Uterus (tissue), 3 donors: ENCODE measurements at regions not wholly inside any gene's neighbourhood (a gene's known extent, or its start where the extent isn't known, plus 50 kb on each side); places are given as distances from the start of the nearest gene placed in this dataset.

Experiments
- DNase-seq, 2 donors: peaks; one replicate each; pipeline ENCODE4 v3.0.0-alpha.2; 2019 to 2020
- H3K27ac ChIP-seq, 2 donors: fragments of 200-600 bp; sonication (generic); 1 replicate in 1 of 2; 2 replicates in 1 of 2; pipeline ENCODE4 v1.5.1; 2016 to 2018
- H3K27me3 ChIP-seq, 2 donors: fragments of 200-600 bp; sonication (generic); one replicate each; pipeline ENCODE4 v1.5.1; 2018 to 2019; ENCODE audit warnings: control low read depth in 1 of 2
- H3K36me3 ChIP-seq, 2 donors: fragments of 200-600 bp; sonication (generic); one replicate each; pipeline ENCODE4 v1.5.1; 2019; ENCODE audit warnings: control low read depth in 1 of 2
- H3K4me1 ChIP-seq, 2 donors: fragments of 200-600 bp; sonication (generic); one replicate each; pipeline ENCODE4 v1.5.1; 2018 to 2019; ENCODE audit warnings: control low read depth in 1 of 2
- H3K4me3 ChIP-seq, 2 donors: fragments of 200-600 bp; sonication (generic); 1 replicate in 1 of 2; 2 replicates in 1 of 2; pipeline ENCODE4 v1.5.1; 2018 to 2019; ENCODE audit warnings: mild to moderate bottlenecking in 1 of 2
- H3K9me3 ChIP-seq, 2 donors: fragments of 200-600 bp; sonication (generic); one replicate each; pipeline ENCODE4 v1.5.1; 2019; ENCODE audit warnings: control low read depth in 1 of 2
- POLR2A ChIP-seq, 2 donors: fragments of 450-650 bp; IDR thresholded peaks; one replicate each; pipeline ENCODE4 v1.6.1; 2016; ENCODE audit warnings: antibody characterized with exemption in 2 of 2, mild to moderate bottlenecking in 1 of 2, moderate library complexity in 1 of 2
- intact Hi-C: fragments of 100-400 bp; cut with DNase I; formaldehyde crosslinking; loops from one replicate; pipeline ENCODE4 v1.15.1; 2023; ENCODE audit warnings: low total_unique reads
- TF ChIP-seq, protein P1 (sequence below), 4 experiments: fragments of 200-600 bp in 2 of 4; fragments of 450-650 bp in 2 of 4; sonication (generic) in 2 of 4; IDR thresholded peaks; one replicate each; pipeline ENCODE4 v1.5.1; 2016 to 2019; ENCODE audit warnings: antibody characterized with exemption in 4 of 4, mild to moderate bottlenecking in 2 of 4, moderate library complexity in 1 of 4
- donor health status: DM: yes; HTN: yes; CAD: no.

DNA sequence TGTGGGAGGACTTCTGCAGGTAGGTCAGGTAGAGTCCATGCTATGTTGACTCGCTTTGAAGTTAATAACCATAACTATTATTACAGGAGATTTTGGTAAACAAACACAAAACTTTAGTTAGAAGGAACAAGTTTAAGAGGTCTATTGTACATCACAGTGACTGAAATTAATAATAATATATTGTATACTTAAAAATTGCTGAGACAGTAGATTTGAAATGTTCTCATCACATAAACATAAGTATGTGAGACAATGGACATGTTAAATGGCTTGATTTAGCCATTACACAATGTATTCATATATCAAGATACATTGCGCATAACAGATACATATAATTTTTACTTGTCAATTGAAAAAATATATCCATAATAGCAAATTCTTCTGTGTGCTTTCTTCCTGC is 91.4 kb upstream of the CD53 start:
- DNase-seq = no peak
- no peaks in the 10 kb centered on the region for H3K9me3 ChIP-seq
- intact Hi-C loops = no loop called here
- no peak overlapping the region for H3K4me3 ChIP-seq
- H3K27ac ChIP-seq = no peak overlapping the region
- TF ChIP-seq, protein P1, sequence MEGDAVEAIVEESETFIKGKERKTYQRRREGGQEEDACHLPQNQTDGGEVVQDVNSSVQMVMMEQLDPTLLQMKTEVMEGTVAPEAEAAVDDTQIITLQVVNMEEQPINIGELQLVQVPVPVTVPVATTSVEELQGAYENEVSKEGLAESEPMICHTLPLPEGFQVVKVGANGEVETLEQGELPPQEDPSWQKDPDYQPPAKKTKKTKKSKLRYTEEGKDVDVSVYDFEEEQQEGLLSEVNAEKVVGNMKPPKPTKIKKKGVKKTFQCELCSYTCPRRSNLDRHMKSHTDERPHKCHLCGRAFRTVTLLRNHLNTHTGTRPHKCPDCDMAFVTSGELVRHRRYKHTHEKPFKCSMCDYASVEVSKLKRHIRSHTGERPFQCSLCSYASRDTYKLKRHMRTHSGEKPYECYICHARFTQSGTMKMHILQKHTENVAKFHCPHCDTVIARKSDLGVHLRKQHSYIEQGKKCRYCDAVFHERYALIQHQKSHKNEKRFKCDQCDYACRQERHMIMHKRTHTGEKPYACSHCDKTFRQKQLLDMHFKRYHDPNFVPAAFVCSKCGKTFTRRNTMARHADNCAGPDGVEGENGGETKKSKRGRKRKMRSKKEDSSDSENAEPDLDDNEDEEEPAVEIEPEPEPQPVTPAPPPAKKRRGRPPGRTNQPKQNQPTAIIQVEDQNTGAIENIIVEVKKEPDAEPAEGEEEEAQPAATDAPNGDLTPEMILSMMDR (IDR thresholded peaks at IDR 0.05) = no peak
- TF ChIP-seq POLR2A (IDR thresholded peaks at IDR 0.05) = no peak
- H3K27me3 ChIP-seq = no peaks in the 10 kb centered on the region
- no peaks in the 10 kb centered on the region for H3K36me3 ChIP-seq
- no peaks in the 10 kb centered on the region for H3K4me1 ChIP-seq

DNA sequence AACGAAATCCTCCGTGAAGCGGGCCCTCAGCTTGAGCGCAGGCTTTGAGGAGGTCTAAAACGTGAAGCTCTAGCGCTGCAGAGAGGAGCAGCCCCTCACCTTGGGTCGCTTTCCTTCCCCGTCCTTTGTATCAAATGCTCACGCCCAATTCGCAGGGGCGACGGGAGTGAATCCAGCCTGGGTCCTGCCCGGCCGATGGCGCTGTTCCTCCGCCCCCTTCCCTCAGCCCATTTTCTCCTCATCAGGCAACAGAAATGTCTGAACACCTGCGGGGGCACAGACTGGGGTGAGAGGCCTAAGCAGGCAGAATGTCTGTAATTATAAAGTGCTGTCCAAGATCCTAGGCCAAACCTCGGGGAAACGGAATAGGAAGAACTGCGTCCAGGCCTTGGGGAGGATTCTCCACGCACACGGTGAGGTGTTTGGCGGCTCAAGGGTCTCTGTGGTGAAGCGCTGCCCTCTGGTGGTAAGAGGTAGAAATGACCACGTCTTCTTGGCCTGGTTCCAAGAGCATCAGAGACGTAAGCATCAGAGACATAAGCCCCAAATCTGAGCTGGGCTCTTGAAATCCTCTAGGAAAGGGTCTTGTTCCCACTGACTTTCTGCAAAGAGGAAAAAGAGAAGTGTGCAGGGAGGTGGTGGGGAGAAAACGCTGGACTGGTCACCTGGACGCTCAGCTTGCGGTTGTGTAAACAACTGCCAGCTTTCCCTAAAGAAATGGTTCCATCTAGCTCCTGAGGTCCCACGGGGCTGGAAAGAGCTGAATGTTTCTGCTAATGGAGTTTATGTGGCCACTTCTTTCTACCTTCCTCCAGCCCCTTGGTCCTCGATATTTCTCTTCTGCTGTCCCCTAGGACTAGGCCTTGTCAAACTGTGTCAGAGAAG is 92.1 kb upstream of the CD53 start:
- H3K27me3 ChIP-seq = no peaks in the 10 kb centered on the region
- intact Hi-C loops = no loop called here
- H3K36me3 ChIP-seq = no peaks in the 10 kb centered on the region
- TF ChIP-seq, protein P1 (IDR thresholded peaks at IDR 0.05) = peak; percentile 50 to 67 (median 57)
- TF ChIP-seq POLR2A (IDR thresholded peaks at IDR 0.05) = no peak
- H3K27ac ChIP-seq = no peak overlapping the region
- no peaks in the 10 kb centered on the region for H3K9me3 ChIP-seq
- no peaks in the 10 kb centered on the region for H3K4me1 ChIP-seq
- DNase-seq = peak; percentile 43 to 50
- no peak overlapping the region for H3K4me3 ChIP-seq

DNA sequence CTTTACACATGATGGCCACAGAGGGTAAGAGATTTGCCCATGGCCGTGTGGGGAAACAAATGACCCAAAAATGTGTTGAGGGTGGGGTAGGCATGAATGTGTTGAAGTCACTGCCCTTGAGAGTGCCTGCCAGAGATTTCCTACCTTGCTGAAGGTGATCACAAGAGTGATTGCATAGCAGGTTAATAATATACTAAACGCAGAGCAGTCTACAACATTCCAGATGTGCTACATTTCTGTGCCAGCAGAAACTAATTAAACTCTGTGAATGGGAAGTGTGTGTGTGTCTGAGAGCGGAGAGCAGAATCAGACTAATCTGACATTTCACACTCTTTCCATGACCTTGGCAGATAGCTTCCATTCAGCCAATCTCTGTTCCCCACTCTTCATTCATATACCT is 93.3 kb upstream of the CD53 start:
- no peak overlapping the region for H3K27ac ChIP-seq
- TF ChIP-seq POLR2A (IDR thresholded peaks at IDR 0.05) = no peak
- TF ChIP-seq, protein P1 (IDR thresholded peaks at IDR 0.05) = no peak
- no peaks in the 10 kb centered on the region for H3K4me1 ChIP-seq
- no peak overlapping the region for H3K4me3 ChIP-seq
- no peaks in the 10 kb centered on the region for H3K36me3 ChIP-seq
- no peaks in the 10 kb centered on the region for H3K9me3 ChIP-seq
- intact Hi-C loops = no loop called here
- H3K27me3 ChIP-seq = no peaks in the 10 kb centered on the region
- DNase-seq = no peak

DNA sequence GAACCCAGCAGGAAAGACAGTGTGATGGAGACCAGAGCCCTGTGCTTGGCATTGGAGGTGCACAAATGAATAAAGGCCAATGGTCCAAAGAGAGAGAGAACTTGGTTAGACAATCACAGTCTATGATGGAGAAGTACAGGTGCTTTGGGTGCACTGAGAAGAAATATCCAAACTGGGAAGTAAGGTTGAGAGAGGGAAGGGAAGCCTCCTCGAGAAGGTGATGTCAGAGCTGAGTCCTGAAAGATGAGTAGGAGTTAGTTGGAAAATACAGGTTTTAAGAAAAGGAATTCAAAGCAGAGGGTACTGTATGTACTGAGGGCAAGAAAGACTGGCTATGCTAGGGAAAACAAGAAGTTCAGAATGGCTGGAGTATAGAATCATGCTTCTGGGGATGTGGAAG is 94.1 kb upstream of the CD53 start:
- intact Hi-C loops = no loop called here
- H3K27me3 ChIP-seq = no peaks in the 10 kb centered on the region
- no peak for DNase-seq
- H3K27ac ChIP-seq = no peak overlapping the region
- no peaks in the 10 kb centered on the region for H3K9me3 ChIP-seq
- no peak for TF ChIP-seq POLR2A (IDR thresholded peaks at IDR 0.05)
- TF ChIP-seq, protein P1 (IDR thresholded peaks at IDR 0.05) = no peak
- H3K4me3 ChIP-seq = no peak overlapping the region
- H3K4me1 ChIP-seq = no peaks in the 10 kb centered on the region
- H3K36me3 ChIP-seq = no peaks in the 10 kb centered on the region

DNA sequence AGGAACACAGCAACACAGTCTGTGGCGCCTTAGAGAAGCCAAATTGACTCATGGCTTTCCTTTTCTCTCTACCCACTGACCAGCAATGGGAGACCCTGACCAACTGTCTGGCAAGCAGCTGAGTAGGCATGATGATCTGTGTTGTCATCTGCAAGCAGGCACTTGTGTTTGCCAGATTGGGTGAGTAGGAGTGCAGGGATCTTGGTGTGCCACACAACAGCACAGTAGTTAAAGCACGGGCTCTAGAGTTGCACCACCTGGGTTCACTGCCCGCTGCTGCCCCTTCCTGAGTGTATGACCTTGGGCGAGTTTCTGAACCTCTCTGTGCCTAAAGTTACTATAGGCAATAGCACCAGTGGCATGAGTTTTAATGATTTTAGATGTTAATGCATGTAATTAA is 95.7 kb upstream of the CD53 start:
- H3K27me3 ChIP-seq = no peaks in the 10 kb centered on the region
- TF ChIP-seq, protein P1 (IDR thresholded peaks at IDR 0.05) = no peak
- TF ChIP-seq POLR2A (IDR thresholded peaks at IDR 0.05) = no peak
- H3K9me3 ChIP-seq = no peaks in the 10 kb centered on the region
- H3K4me1 ChIP-seq = no peaks in the 10 kb centered on the region
- H3K27ac ChIP-seq = no peak overlapping the region
- intact Hi-C loops = no loop called here
- H3K36me3 ChIP-seq = no peaks in the 10 kb centered on the region
- no peak for DNase-seq
- no peak overlapping the region for H3K4me3 ChIP-seq
